Upper lobe of left lung (tissue), 4 donors: ENCODE measurements at regions not wholly inside any gene's neighbourhood (a gene's known extent, or its start where the extent isn't known, plus 50 kb on each side); places are given as distances from the start of the nearest gene placed in this dataset.

Experiments used
- POLR2A ChIP-seq, 4 donors: fragments of 450-650 bp; IDR thresholded peaks; one replicate each; pipeline ENCODE4 v1.5.1; 2016 to 2017; ENCODE audit warnings: antibody characterized with exemption in 4 of 4, mild to moderate bottlenecking in 2 of 4
- POLR2AphosphoS5 ChIP-seq, 2 donors: sonication (generic); formaldehyde crosslinking; IDR thresholded peaks; one replicate each; pipeline ENCODE4 v1.5.1; 2017; ENCODE audit warnings: antibody characterized with exemption in 2 of 2
- TF ChIP-seq, protein P1 (sequence below), 6 experiments: fragments of 450-650 bp in 4 of 6; fragments of 200-600 bp in 2 of 6; sonication (generic) in 2 of 6; IDR thresholded peaks; one replicate each; pipeline ENCODE4 v1.5.1; 2016 to 2019; ENCODE audit warnings: antibody characterized with exemption in 6 of 6

DNA sequence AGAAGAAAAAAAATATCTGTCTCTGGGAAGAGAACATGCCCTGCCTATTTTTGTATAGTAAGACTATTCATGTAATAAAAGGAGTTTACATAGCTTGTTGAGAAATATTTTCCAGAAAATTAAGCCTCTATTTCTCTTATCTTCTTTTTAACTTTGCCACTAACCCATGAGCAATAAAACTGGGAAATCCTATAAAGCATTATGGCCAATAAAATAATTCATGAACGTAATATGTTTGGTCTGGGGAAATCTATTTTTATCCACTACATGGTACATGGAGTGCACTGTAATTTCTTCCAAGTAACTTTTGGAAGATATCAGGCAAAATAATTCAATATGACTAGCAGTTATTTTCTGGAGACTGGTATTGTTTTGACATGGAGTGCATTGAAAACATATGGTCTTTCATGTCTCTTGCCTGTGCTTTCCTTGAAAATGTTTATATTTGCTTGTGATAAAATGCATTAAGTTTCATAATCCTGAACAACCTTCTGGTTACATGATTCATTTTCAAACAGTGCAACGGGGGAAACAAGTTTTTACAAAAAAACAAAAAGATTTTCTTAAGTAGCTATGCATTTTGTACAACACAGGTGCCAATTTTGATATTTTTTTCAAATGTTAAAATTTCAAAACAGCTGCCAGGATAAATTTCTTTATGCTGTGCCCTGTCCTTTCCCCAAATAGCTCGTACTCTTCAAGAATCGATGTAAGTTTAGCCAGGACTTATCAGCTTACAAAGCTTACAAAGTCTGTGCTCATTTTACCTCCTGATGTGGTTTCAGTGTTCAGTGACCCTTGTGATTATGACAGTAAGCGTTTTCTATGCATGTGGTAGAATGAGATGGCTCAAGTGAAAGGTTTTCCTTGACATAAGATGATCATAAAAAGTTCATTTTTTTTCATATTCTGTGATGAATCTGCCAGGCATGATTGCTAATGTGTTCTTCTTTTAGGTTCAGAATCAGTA lies 194.5 kb downstream of the UBE2E3 start:
- TF ChIP-seq, protein P1, sequence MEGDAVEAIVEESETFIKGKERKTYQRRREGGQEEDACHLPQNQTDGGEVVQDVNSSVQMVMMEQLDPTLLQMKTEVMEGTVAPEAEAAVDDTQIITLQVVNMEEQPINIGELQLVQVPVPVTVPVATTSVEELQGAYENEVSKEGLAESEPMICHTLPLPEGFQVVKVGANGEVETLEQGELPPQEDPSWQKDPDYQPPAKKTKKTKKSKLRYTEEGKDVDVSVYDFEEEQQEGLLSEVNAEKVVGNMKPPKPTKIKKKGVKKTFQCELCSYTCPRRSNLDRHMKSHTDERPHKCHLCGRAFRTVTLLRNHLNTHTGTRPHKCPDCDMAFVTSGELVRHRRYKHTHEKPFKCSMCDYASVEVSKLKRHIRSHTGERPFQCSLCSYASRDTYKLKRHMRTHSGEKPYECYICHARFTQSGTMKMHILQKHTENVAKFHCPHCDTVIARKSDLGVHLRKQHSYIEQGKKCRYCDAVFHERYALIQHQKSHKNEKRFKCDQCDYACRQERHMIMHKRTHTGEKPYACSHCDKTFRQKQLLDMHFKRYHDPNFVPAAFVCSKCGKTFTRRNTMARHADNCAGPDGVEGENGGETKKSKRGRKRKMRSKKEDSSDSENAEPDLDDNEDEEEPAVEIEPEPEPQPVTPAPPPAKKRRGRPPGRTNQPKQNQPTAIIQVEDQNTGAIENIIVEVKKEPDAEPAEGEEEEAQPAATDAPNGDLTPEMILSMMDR (IDR thresholded peaks at IDR 0.05), result no peak
- TF ChIP-seq POLR2A (IDR thresholded peaks at IDR 0.05) (no peak), POLR2AphosphoS5 (IDR thresholded peaks at IDR 0.05) (no peak)
